Astrocyte of the spinal cord (primary cell): ENCODE measurements at regions not wholly inside any gene's neighbourhood (a gene's known extent, or its start where the extent isn't known, plus 50 kb on each side); places are given as distances from the start of the nearest gene placed in this dataset.
"Not testable (repeated sequence)": the region's sequence is repeated elsewhere in the genome, so short reads cannot be mapped to it uniquely, and the experiment has no call there.

ENCODE experiments used
- DNase-seq: peaks from one replicate; pipeline ENCODE4 v3.0.0; 2011; ENCODE audit warnings: low read depth, low spot score
- H3K4me3 ChIP-seq: 2 replicates; pipeline ENCODE4 v1.5.1; 2011; ENCODE audit warnings: low read depth, mild to moderate bottlenecking, low read length, moderate library complexity
- CTCF ChIP-seq: IDR thresholded peaks from 2 replicates; pipeline ENCODE4 v1.5.1; 2012; ENCODE audit warnings: low read depth, mild to moderate bottlenecking, low read length, inconsistent platforms
- in situ Hi-C: cut with HindIII; loops from 2 replicates; pipeline ENCODE4 v1.10.0; 2017; ENCODE audit warnings: low sequenced_read_pairs

GRCh38 chr6:77095936-77096627 is 367.2 kb downstream of the HTR1B start:
- H3K4me3 ChIP-seq, result no peak overlapping the region
- no peak for DNase-seq
- in situ Hi-C loops, result no loop called here
- no peak for TF ChIP-seq CTCF

- DNase-seq, result no peak
- no peak for TF ChIP-seq CTCF
- no peak overlapping the region for H3K4me3 ChIP-seq
- in situ Hi-C loops, result no loop called here
Measured at GRCh38 chr6:77094821-77095220, 368.5 kb downstream of the HTR1B start.

GRCh38 chr6:77092971-77093370 is 370.3 kb downstream of the HTR1B start:
- in situ Hi-C loops, result no loop called here
- no peak for TF ChIP-seq CTCF
- H3K4me3 ChIP-seq, result no peak overlapping the region
- DNase-seq, result peak; percentile 9

GRCh38 chr6:77089776-77090175 is 373.5 kb downstream of the HTR1B start:
- TF ChIP-seq CTCF, result no peak
- in situ Hi-C loops, result no loop called here
- DNase-seq, result no peak
- no peak overlapping the region for H3K4me3 ChIP-seq

- DNase-seq, in situ Hi-C loops, H3K4me3 ChIP-seq: not testable (repeated sequence)
Measured at GRCh38 chr6:77087794-77088318, 375.4 kb downstream of the HTR1B start.

GRCh38 chr6:77074037-77074713 is 389.1 kb downstream of the HTR1B start:
- no peak for TF ChIP-seq CTCF
- no peak for DNase-seq
- in situ Hi-C loops, result no loop called here
- no peak overlapping the region for H3K4me3 ChIP-seq

- TF ChIP-seq CTCF, result no peak
- DNase-seq, result no peak
- H3K4me3 ChIP-seq, result no peak overlapping the region
- in situ Hi-C loops, result no loop called here
Measured at GRCh38 chr6:77073410-77073760, 389.9 kb downstream of the HTR1B start.
